ENCODE measurements at regions not wholly inside any gene's neighbourhood (a gene's known extent, or its start where the extent isn't known, plus 50 kb on each side); places are given as distances from the start of the nearest gene placed in this dataset.

DNA sequence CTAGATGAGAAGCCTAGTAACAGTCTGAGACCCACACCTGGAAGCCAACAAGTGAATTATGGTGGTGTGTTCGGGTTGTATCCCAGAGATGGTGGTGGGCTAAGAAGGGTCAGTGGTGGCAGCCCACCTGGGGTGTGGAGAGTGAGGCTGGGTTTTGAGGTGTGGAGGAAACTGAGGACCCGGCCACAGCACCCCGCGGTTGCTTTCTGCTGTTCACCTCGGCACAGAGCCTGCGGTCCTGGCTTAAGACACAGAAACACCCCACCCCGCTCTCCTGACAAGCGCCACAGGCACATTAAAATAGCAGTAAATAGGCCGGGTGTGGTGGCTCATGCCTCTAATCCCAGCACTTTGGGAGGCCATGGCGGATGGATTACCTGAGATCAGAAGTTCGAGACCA lies 395.1 kb downstream of the GLRX3 start:
- TF ChIP-seq, protein P1, sequence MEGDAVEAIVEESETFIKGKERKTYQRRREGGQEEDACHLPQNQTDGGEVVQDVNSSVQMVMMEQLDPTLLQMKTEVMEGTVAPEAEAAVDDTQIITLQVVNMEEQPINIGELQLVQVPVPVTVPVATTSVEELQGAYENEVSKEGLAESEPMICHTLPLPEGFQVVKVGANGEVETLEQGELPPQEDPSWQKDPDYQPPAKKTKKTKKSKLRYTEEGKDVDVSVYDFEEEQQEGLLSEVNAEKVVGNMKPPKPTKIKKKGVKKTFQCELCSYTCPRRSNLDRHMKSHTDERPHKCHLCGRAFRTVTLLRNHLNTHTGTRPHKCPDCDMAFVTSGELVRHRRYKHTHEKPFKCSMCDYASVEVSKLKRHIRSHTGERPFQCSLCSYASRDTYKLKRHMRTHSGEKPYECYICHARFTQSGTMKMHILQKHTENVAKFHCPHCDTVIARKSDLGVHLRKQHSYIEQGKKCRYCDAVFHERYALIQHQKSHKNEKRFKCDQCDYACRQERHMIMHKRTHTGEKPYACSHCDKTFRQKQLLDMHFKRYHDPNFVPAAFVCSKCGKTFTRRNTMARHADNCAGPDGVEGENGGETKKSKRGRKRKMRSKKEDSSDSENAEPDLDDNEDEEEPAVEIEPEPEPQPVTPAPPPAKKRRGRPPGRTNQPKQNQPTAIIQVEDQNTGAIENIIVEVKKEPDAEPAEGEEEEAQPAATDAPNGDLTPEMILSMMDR (IDR thresholded peaks at IDR 0.05): no peak
- TF ChIP-seq POLR2A (IDR thresholded peaks at IDR 0.05): no peak
